ENCODE measurements at regions not wholly inside any gene's neighbourhood (a gene's known extent, or its start where the extent isn't known, plus 50 kb on each side); places are given as distances from the start of the nearest gene placed in this dataset.

GRCh38 chr2:144705328-144706245, 185.7 kb upstream of the ZEB2 start:
- DNase-seq: peak; percentile 24

GRCh38 chr2:144704709-144705095, 184.8 kb upstream of the ZEB2 start:
- DNase-seq: no peak

GRCh38 chr2:144703852-144704708, 184.2 kb upstream of the ZEB2 start:
- DNase-seq: peak; percentile 4

- no peak for DNase-seq
Measured at GRCh38 chr2:144702051-144702450, 182.1 kb upstream of the ZEB2 start.

- DNase-seq: no peak
Measured at GRCh38 chr2:144701259-144701658, 181.3 kb upstream of the ZEB2 start.

GRCh38 chr2:144698156-144698555, 178.2 kb upstream of the ZEB2 start:
- no peak for DNase-seq

GRCh38 chr2:144695657-144696056, 175.7 kb upstream of the ZEB2 start:
- no peak for DNase-seq

GRCh38 chr2:144694456-144694855, 174.5 kb upstream of the ZEB2 start:
- no peak for DNase-seq

GRCh38 chr2:144693179-144693578, 173.3 kb upstream of the ZEB2 start:
- no peak for DNase-seq

- no peak for DNase-seq
Measured at GRCh38 chr2:144692661-144693060, 172.7 kb upstream of the ZEB2 start.

GRCh38 chr2:144690771-144691170, 170.9 kb upstream of the ZEB2 start:
- DNase-seq: no peak

- DNase-seq: no peak
Measured at GRCh38 chr2:144686518-144687215, 166.7 kb upstream of the ZEB2 start.

GRCh38 chr2:144683966-144684365, 164.0 kb upstream of the ZEB2 start:
- no peak for DNase-seq

- no peak for DNase-seq
Measured at GRCh38 chr2:144683107-144683753, 163.3 kb upstream of the ZEB2 start.

- DNase-seq: no peak
Measured at GRCh38 chr2:144682248-144682647, 162.3 kb upstream of the ZEB2 start.

- DNase-seq: no peak
Measured at GRCh38 chr2:144681389-144681788, 161.5 kb upstream of the ZEB2 start.

- DNase-seq: no peak
Measured at GRCh38 chr2:144679942-144680341, 160.0 kb upstream of the ZEB2 start.

- no peak for DNase-seq
Measured at GRCh38 chr2:144678736-144679135, 158.8 kb upstream of the ZEB2 start.

GRCh38 chr2:144675731-144676130, 155.8 kb upstream of the ZEB2 start:
- no peak for DNase-seq

GRCh38 chr2:144675331-144675730, 155.4 kb upstream of the ZEB2 start:
- DNase-seq: no peak

- no peak for DNase-seq
Measured at GRCh38 chr2:144674071-144674470, 154.2 kb upstream of the ZEB2 start.

- DNase-seq: no peak
Measured at GRCh38 chr2:144673456-144673855, 153.5 kb upstream of the ZEB2 start.
